HepG2 (cell line): ENCODE measurements at regions not wholly inside any gene's neighbourhood (a gene's known extent, or its start where the extent isn't known, plus 50 kb on each side); places are given as distances from the start of the nearest gene placed in this dataset.

ENCODE experiments used
- EZH2 ChIP-seq: conservative IDR thresholded peaks from 2 replicates; pipeline ENCODE4 v1.6.1; 2012; ENCODE audit warnings: mild to moderate bottlenecking, low read depth, low read length, moderate library complexity
- FOXP4 ChIP-seq: sonication (generic); formaldehyde crosslinking; IDR thresholded peaks from 2 replicates; pipeline ENCODE4 v1.4.0; 2020; ENCODE audit warnings: missing genetic modification reagents
- HOMEZ ChIP-seq: IDR thresholded peaks from 2 replicates; pipeline ENCODE4 v1.6.1; 2016; ENCODE audit warnings: low read depth
- MBNL3 ChIP-seq: fragments of 250-450 bp; sonication (Bioruptor Pico); conservative IDR thresholded peaks from 2 replicates; pipeline ENCODE4 v1.8.0; 2022; ENCODE audit warnings: mild to moderate bottlenecking, inconsistent platforms
- SRSF9 ChIP-seq: fragments of 200-400 bp; formaldehyde crosslinking; IDR thresholded peaks from 2 replicates; pipeline ENCODE4 v1.6.1; 2018; ENCODE audit warnings: borderline replicate concordance, mild to moderate bottlenecking, low read depth, low read length; ENCODE audit not compliant: insufficient read depth, poor library complexity, severe bottlenecking
- SRY ChIP-seq: sonication (generic); formaldehyde crosslinking; IDR thresholded peaks from 2 replicates; pipeline ENCODE4 v1.8.0; 2022; ENCODE audit warnings: mild to moderate bottlenecking, missing genetic modification reagents
- ZNF496 ChIP-seq: sonication (generic); formaldehyde crosslinking; IDR thresholded peaks from 2 replicates; pipeline ENCODE4 v1.8.1; 2023; ENCODE audit warnings: mild to moderate bottlenecking, moderate library complexity, missing genetic modification reagents; ENCODE audit not compliant: insufficient replicate concordance
- ZNF572 ChIP-seq: sonication (generic); formaldehyde crosslinking; IDR thresholded peaks from 2 replicates; pipeline ENCODE4 v1.5.1; 2020; ENCODE audit warnings: mild to moderate bottlenecking, missing genetic modification reagents
- ZNF660 ChIP-seq: sonication (generic); formaldehyde crosslinking; IDR thresholded peaks from 2 replicates; pipeline ENCODE4 v1.5.1; 2020; ENCODE audit warnings: mild to moderate bottlenecking, low read depth, missing genetic modification reagents, borderline replicate concordance

GRCh38 chr9:74403581-74403980 lies 93.6 kb upstream of the RORB start:
- TF ChIP-seq SRY, result no peak
- no peak for TF ChIP-seq MBNL3 (CRISPR knock-in tag)
- TF ChIP-seq ZNF660 (CRISPR knock-in tag), result no peak
- TF ChIP-seq HOMEZ, result no peak
- no peak for TF ChIP-seq FOXP4 (CRISPR knock-in tag)
- TF ChIP-seq SRSF9, result no peak
- no peak for TF ChIP-seq EZH2
- TF ChIP-seq ZNF496, result no peak
- no peak for TF ChIP-seq ZNF572 (CRISPR knock-in tag)
